SK-N-SH (cell line): ENCODE measurements at regions not wholly inside any gene's neighbourhood (a gene's known extent, or its start where the extent isn't known, plus 50 kb on each side); places are given as distances from the start of the nearest gene placed in this dataset.

Experiments used
- CTCF ChIP-seq: fragments of 200-600 bp; sonication (generic); IDR thresholded peaks from 2 replicates; pipeline ENCODE4 v1.6.1; 2017; ENCODE audit warnings: antibody characterized with exemption, mild to moderate bottlenecking, moderate library complexity
- ELF1 ChIP-seq: IDR thresholded peaks from 2 replicates; pipeline ENCODE4 v1.4.0; 2012
- FOXJ3 ChIP-seq: sonication (generic); formaldehyde crosslinking; IDR thresholded peaks from 2 replicates; pipeline ENCODE4 v1.5.1; 2020; ENCODE audit warnings: mild to moderate bottlenecking, missing genetic modification reagents
- JUND ChIP-seq: IDR thresholded peaks from 2 replicates; pipeline ENCODE4 v1.4.0; 2012
- POLR2AphosphoS5 ChIP-seq: IDR thresholded peaks from 2 replicates; pipeline ENCODE4 v1.6.1; 2012; ENCODE audit warnings: low read depth, low read length
- RAD21 ChIP-seq: IDR thresholded peaks from 2 replicates; pipeline ENCODE4 v1.6.1; 2012; ENCODE audit warnings: mild to moderate bottlenecking, low read length
- REST ChIP-seq: IDR thresholded peaks from 2 replicates; pipeline ENCODE4 v1.6.1; 2012; ENCODE audit warnings: mild to moderate bottlenecking, low read depth, low read length, moderate library complexity
- RFX5 ChIP-seq: IDR thresholded peaks from 2 replicates; pipeline ENCODE4 v1.6.1; 2012; ENCODE audit warnings: mild to moderate bottlenecking, improper control_type of control experiment, low read length
- TAF1 ChIP-seq: IDR thresholded peaks from 2 replicates; pipeline ENCODE4 v1.6.1; 2012; ENCODE audit warnings: low read depth, mild to moderate bottlenecking, low read length, moderate library complexity, borderline replicate concordance

- no peak for TF ChIP-seq CTCF
- no peak for TF ChIP-seq FOXJ3 (CRISPR knock-in tag)
- TF ChIP-seq JUND = no peak
- TF ChIP-seq POLR2AphosphoS5 = no peak
- TF ChIP-seq RFX5 = no peak
- TF ChIP-seq ELF1 = no peak
- TF ChIP-seq TAF1 = no peak
- no peak for TF ChIP-seq REST
- no peak for TF ChIP-seq RAD21
Observed at GRCh38 chr20:40305303-40305702, 383.7 kb downstream of the MAFB start.
